SH-SY5Y (cell line): ENCODE measurements at regions not wholly inside any gene's neighbourhood (a gene's known extent, or its start where the extent isn't known, plus 50 kb on each side); places are given as distances from the start of the nearest gene placed in this dataset.

ENCODE experiments used
- GATA2 ChIP-seq: IDR thresholded peaks from 2 replicates; pipeline ENCODE4 v1.6.1; 2011; ENCODE audit warnings: mild to moderate bottlenecking, low read depth, low read length
- GATA3 ChIP-seq: IDR thresholded peaks from 2 replicates; pipeline ENCODE4 v1.6.1; 2011; ENCODE audit warnings: low read depth, mild to moderate bottlenecking, low read length, moderate library complexity

DNA sequence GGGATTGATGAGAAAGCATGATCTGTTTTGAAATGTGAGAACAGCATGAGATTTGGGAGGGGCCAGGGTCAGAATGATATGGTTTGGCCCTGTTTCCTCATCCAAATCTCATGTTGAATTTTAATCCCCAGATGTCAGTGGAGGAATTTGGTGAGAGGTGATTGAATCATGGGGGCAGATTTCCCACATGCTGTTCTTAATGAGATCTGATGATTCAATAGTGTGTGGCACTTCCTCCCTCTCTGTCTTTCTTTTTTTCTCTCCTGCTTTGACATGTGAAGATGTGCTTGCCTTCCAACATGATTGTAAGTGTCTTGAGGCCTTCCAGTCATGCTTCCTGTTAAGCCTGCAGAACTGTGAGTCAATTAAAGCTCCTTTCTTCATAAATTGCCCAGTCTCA is 1060.3 kb upstream of the CITED2 start:
- TF ChIP-seq GATA2 (no peak), GATA3 (no peak)

DNA sequence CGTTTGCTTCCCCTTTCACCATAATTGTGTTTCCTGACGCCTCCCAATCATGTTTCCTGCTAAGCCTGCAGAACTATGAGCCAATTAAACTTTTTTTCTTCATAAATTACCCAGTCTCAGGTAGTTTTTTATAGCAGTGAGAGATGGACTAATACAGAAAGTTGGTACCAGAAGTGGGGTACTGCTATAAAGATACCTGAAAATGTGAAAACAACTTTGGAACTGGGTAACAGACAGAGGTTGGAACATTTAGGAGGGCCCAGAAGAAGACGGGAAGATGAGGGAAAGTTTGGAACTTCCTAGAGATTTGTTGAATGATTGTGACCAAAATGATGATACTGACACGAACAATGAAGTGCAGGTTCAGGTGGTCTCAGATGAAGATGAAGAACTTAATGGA is 1058.6 kb upstream of the CITED2 start:
- no peak for TF ChIP-seq GATA3
- no peak for TF ChIP-seq GATA2

DNA sequence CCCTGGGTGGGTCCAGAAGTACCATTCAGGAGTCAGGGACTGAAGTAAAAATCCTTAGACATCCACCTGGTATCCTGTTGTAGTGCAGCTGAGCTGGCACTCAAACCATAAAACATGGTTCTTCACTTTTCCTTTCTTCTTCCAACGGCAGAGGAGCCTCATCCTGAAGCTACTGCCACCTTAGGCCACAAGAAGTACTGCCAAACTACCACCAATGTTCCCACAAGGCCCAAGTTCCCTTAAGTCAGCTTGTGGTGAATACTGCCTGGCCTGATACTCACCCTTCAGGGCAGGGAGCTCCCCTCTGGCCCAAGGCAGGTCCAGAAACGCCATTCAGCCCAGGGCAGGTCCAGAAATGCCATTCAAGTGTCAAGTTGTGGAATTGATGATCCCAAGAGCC is 1053.4 kb upstream of the CITED2 start:
- TF ChIP-seq GATA2 (no peak), GATA3 (no peak)

GRCh38 chr6:140414966-140415620 is 1040.6 kb upstream of the CITED2 start:
- TF ChIP-seq GATA3 (no peak), GATA2 (no peak)

GRCh38 chr6:140403020-140403419 is 1028.6 kb upstream of the CITED2 start:
- TF ChIP-seq GATA3 (no peak), GATA2 (no peak)

GRCh38 chr6:140401761-140402160 is 1027.3 kb upstream of the CITED2 start:
- TF ChIP-seq GATA3, result no peak
- TF ChIP-seq GATA2, result peak; percentile 23; the same call in 1 of the 2 replicates

DNA sequence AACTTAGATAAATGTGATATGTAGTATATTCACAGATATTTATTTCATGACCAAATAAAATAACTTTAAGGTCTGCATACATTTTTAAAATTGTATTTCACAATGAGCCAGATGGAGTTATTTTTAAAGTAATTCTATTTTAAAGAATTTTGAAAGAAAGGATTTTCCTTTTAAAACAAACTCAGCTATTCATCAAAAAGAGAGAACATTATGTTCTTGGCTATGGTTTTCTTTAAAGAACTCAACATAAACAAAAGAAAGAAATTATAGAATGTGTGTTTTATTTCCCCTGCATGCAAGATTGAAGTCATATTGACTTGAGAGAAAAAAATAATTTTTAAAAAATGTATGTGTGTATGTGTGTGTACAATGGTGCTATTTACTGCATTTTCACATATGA is 1023.6 kb upstream of the CITED2 start:
- no peak for TF ChIP-seq GATA2
- TF ChIP-seq GATA3, result no peak

DNA sequence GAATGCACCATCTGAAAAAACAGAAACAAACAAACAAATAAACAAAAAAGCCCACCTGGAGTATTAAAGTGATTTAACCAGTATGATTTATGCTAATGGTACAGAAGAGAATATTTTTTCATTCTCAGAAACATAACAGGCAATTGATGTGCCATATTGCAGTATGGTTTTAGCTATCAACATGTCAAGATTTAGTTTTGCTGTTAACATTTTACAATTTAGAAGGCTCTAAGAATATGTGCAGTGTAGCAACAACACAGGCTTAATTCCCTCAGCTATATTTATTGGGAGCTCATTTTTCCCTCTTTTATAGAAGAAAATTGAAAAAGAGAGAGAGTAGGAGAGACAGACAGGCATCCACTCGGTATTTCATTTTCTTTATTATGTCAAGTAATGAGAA is 1022.7 kb upstream of the CITED2 start:
- TF ChIP-seq GATA2 (no peak), GATA3 (no peak)

DNA sequence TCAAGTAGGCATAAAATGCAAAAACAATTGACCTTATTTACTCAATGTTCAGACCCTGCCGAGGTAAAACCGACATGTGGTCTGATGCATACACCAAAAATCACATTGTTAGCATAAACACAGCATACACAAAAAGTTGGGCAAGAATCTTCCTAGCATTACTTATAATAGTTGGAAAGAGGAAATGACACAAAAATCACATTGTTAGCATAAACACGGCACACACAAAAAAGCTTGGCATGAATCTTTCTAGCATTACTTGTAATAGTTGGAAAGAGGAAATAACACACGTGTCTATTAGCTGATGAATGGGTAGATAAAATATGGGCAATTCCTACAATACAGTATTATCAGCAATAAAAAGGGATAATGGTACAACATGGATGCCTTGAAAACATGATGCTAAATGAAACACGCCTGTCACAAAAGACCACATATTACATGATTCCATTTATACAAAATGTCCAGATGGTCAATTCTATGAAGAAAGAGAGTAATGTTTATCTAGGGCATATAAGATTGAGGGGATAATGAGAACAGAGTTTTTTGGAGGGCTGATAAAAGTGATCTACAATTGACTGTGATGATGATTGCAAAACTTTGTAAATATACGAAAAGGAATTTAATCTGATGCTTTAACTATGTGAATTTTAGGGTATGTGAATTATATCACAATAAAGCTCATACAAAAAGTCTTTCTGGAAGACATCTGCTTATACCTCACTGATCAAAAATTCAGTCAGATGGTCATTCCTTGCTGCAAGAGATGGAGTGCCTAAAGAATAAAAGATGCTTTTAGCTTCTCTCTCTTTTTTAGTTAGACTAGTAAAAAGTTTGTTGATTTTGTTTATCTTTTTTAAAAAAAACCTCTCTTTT is 1019.5 kb upstream of the CITED2 start:
- TF ChIP-seq GATA2 (no peak), GATA3 (no peak)

- TF ChIP-seq GATA3 (no peak), GATA2 (no peak)
Measured at GRCh38 chr6:140388815-140389214, 1014.4 kb upstream of the CITED2 start.

DNA sequence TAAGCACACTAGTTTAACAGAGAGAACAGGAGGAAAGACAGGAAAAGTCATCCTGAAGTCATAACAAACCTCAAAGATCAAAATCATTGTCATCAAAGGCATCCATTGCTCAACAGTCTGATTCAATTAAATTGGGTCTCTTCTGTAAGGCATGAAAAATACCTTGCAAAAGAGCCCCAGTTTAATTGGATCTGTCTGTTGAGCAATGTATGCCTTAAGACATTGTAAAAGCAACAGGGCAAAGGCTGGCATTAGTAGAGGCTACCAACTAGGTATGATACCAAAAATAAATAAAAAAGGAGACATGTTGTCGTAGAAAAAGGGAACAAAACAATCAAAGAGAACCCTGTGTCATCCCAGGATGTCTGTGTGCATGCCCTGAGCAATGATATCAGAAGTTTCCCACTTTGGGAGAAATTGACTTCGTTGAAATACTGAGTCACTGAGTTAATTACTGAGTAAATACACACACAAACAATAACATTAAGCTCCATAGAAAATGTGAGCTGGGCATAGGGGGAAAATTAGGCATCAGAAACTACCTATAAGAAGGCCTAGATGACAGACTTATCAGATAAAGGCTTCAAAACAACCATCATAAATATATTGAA is 1013.8 kb upstream of the CITED2 start:
- no peak for TF ChIP-seq GATA3
- no peak for TF ChIP-seq GATA2

GRCh38 chr6:140385679-140386078 is 1011.2 kb upstream of the CITED2 start:
- no peak for TF ChIP-seq GATA2
- no peak for TF ChIP-seq GATA3

DNA sequence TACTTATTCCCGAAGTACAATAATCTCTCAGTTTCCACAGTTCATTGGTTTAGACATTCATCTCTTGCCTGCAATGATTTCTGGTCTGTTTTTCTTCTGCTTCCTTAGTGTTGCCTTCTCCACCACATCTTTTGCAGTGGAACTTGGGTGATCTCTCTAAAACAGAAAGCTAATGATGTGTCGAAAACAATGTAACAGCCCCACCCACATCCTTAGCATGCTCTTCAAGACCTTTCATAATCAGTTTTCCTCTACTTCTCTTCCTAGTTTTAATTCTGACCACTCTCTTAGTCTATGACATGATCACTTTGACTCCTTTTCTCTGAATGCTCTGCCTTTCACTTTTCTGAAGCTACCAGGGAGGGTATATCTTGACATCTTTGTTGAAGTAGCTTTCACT is 1007.9 kb upstream of the CITED2 start:
- TF ChIP-seq GATA2, result no peak
- no peak for TF ChIP-seq GATA3

GRCh38 chr6:140380427-140381218 is 1006.2 kb upstream of the CITED2 start:
- no peak for TF ChIP-seq GATA3
- no peak for TF ChIP-seq GATA2
